K562 (cell line): ENCODE measurements at regions not wholly inside any gene's neighbourhood (a gene's known extent, or its start where the extent isn't known, plus 50 kb on each side); places are given as distances from the start of the nearest gene placed in this dataset.
"Not testable (repeated sequence)": the region's sequence is repeated elsewhere in the genome, so short reads cannot be mapped to it uniquely, and the experiment has no call there.

Experiments used
- ATAC-seq: fragments of 200-7000 bp; cut with Tn5 transposase; 3 replicates; pipeline ENCODE4 v1.9.1; 2020; ENCODE audit warnings: moderate library complexity
- BruUV-seq: library from RNA; stranded (reverse); fragments of 400-500 nt; replicated peaks from 2 replicates; lab custom pipeline; 2021; lab: Mats Ljungman, UMichigan
- CTCF ChIA-PET: fragments of 300-600 bp; formaldehyde crosslinking; extraction: SDS; loops from one replicate; lab custom pipeline; 2021; ENCODE audit warnings: low intra/inter-chr PET ratio; lab: Yijun Ruan, JAX
- POLR2A ChIA-PET: fragments of 300-600, 350-650 bp; sonication (Branson Sonifier 250); formaldehyde crosslinking; extraction: SDS; loops from one replicate; lab custom pipeline; 2021; ENCODE audit warnings: antibody characterized with exemption, inconsistent platforms; lab: Yijun Ruan, JAX
- DNase-seq, 4 experiments: peaks; one replicate each; pipeline versions ENCODE4 v3.0.0 to v3.0.0-alpha.2; 2011 to 2018; ENCODE audit warnings: low spot score in 3 of 4, mixed read lengths in 3 of 4; ENCODE audit errors: extremely low read depth in 1 of 4
- FAIRE-seq: peaks from 2 replicates; lab custom pipeline; 2011; peaks lifted over from hg19 to GRCh38; lab: Jason Lieb, UNC
- H2AFZ ChIP-seq: 2 replicates; pipeline ENCODE4 v1.6.0; 2011; ENCODE audit warnings: low read depth, low read length, control low read depth, inconsistent platforms
- H3K27ac ChIP-seq: fragments of 200-600 bp; 3 replicates; pipeline ENCODE4 v1.8.0; 2011; ENCODE audit warnings: low read depth, mild to moderate bottlenecking, control low read depth, inconsistent platforms, low read length, moderate library complexity, mixed read lengths; ENCODE audit errors: extremely low read depth
- H3K27me3 ChIP-seq, 2 experiments: fragments of 300-600 bp in 1 of 2; 2 replicates in 1 of 2; 3 replicates in 1 of 2; pipeline versions ENCODE4 v1.6.0 to v1.8.0; 2011; ENCODE audit warnings: inconsistent platforms in 2 of 2, low read length in 2 of 2, mild to moderate bottlenecking in 1 of 2, mixed read lengths in 1 of 2, moderate library complexity in 1 of 2; ENCODE audit not compliant: control insufficient read depth in 2 of 2, insufficient read depth in 2 of 2
- H3K36me3 ChIP-seq: fragments of 300-600 bp; 3 replicates; pipeline ENCODE4 v1.8.0; 2011; ENCODE audit warnings: mild to moderate bottlenecking, low read length, inconsistent platforms; ENCODE audit not compliant: control insufficient read depth, insufficient read depth
- H3K4me1 ChIP-seq, 2 experiments: fragments of 200-600 bp in 1 of 2; replicated peaks in 1 of 2; 2 replicates in 1 of 2; 3 replicates in 1 of 2; pipeline versions ENCODE4 v1.5.1 to v1.8.0; 2011; ENCODE audit warnings: inconsistent platforms in 2 of 2, low read length in 2 of 2, mild to moderate bottlenecking in 1 of 2, mixed read lengths in 1 of 2, moderate library complexity in 1 of 2; ENCODE audit not compliant: control insufficient read depth in 2 of 2, insufficient read depth in 2 of 2
- H3K4me2 ChIP-seq: 2 replicates; pipeline ENCODE4 v1.6.1; 2011; ENCODE audit warnings: low read length, control low read depth, inconsistent platforms, mixed read lengths; ENCODE audit not compliant: insufficient read depth
- H3K4me3 ChIP-seq: fragments of 200-600 bp; sonication (generic), shearing (Covaris generic); 2 replicates; pipeline ENCODE4 v1.5.1; 2016; ENCODE audit warnings: control low read depth, inconsistent platforms
- H3K79me2 ChIP-seq: fragments of 200-600 bp; 3 replicates; pipeline ENCODE4 v1.8.0; 2011; ENCODE audit warnings: low read length, inconsistent platforms; ENCODE audit not compliant: control insufficient read depth, insufficient read depth
- H3K9ac ChIP-seq, 2 experiments: 2 replicates each; pipeline versions ENCODE4 v1.6.0 to v1.6.1; 2011; ENCODE audit warnings: low read depth in 2 of 2, low read length in 2 of 2, control low read depth in 1 of 2, inconsistent platforms in 1 of 2, mild to moderate bottlenecking in 1 of 2, mixed read lengths in 1 of 2; ENCODE audit not compliant: insufficient read depth in 1 of 2
- H3K9me1 ChIP-seq: one replicate; pipeline ENCODE4 v1.6.0; 2011; ENCODE audit warnings: inconsistent platforms, mild to moderate bottlenecking, low read length, moderate library complexity; ENCODE audit not compliant: control insufficient read depth, insufficient read depth
- H3K9me3 ChIP-seq: replicated peaks from 2 replicates; pipeline ENCODE4 v1.5.1; 2011; ENCODE audit warnings: low read depth, low read length, inconsistent platforms; ENCODE audit not compliant: control insufficient read depth, insufficient read depth
- H4K20me1 ChIP-seq: replicated peaks from 2 replicates; pipeline ENCODE4 v1.6.1; 2011; ENCODE audit warnings: low read length, inconsistent platforms, mixed read lengths; ENCODE audit not compliant: control insufficient read depth, insufficient read depth
- ARID1B ChIP-seq: fragments of 450-650 bp; IDR thresholded peaks from 2 replicates; pipeline ENCODE4 v1.6.1; 2016; ENCODE audit warnings: antibody characterized with exemption, mild to moderate bottlenecking, inconsistent platforms
- CHD4 ChIP-seq: fragments of 200-600 bp; sonication (generic); IDR thresholded peaks from 3 replicates; pipeline ENCODE4 v1.6.1; 2012; ENCODE audit warnings: low read depth, mild to moderate bottlenecking, mixed read lengths, low read length, inconsistent platforms; ENCODE audit not compliant: insufficient read depth, insufficient replicate concordance, poor library complexity, severe bottlenecking
- ESRRB ChIP-seq: fragments of 250-450 bp; sonication (Bioruptor Pico); IDR thresholded peaks from 2 replicates; pipeline ENCODE4 v1.5.0; 2020; ENCODE audit warnings: mild to moderate bottlenecking, moderate library complexity, borderline replicate concordance
- KLF10 ChIP-seq: fragments of 250-450 bp; sonication (Bioruptor Pico); IDR thresholded peaks from 2 replicates; pipeline ENCODE4 v1.6.1; 2021; ENCODE audit warnings: matching md5 sums
- KLF16 ChIP-seq: IDR thresholded peaks from 2 replicates; pipeline ENCODE4 v1.6.1; 2016; ENCODE audit warnings: antibody characterized with exemption
- RBM25 ChIP-seq: fragments of 200-400 bp; formaldehyde crosslinking; IDR thresholded peaks from 2 replicates; pipeline ENCODE4 v1.6.1; 2018; ENCODE audit warnings: low read length, low read depth, moderate library complexity; ENCODE audit not compliant: severe bottlenecking
- RBM39 ChIP-seq: fragments of 200-400 bp; formaldehyde crosslinking; optimal IDR thresholded peaks from 2 replicates; pipeline ENCODE3; 2018; ENCODE audit warnings: low read depth, low read length
- SRSF7 ChIP-seq: fragments of 200-400 bp; formaldehyde crosslinking; optimal IDR thresholded peaks from 2 replicates; pipeline ENCODE3; 2017; ENCODE audit warnings: mild to moderate bottlenecking, low read depth, low read length
- ZNF431 ChIP-seq: sonication (generic); formaldehyde crosslinking; IDR thresholded peaks from 2 replicates; pipeline ENCODE4 v1.8.0; 2022; ENCODE audit warnings: mild to moderate bottlenecking, missing genetic modification reagents
- WGBS: fragments of 100-300 bp; shearing (Covaris generic); methylation state at CpG from one replicate; pipeline ENCODE4 v1.1.6; 2016; ENCODE audit warnings: low coverage, mixed read lengths; ENCODE audit not compliant: insufficient coverage; ENCODE audit errors: missing lambda C conversion rate; 5-methylcytosine and 5-hydroxymethylcytosine counted together
- in situ Hi-C: fragments of 300-500 bp; cut with MboI; formaldehyde crosslinking; loops from 4 replicates; pipeline ENCODE4 v1.15.0; 2018; ENCODE audit warnings: inconsistent platforms, mixed read lengths
- intact Hi-C: fragments of 100-400 bp; cut with micrococcal nuclease; formaldehyde crosslinking; loops from 2 replicates; pipeline ENCODE4 v1.14.2; 2022
- TF ChIP-seq, protein P1 (sequence below): sonication (generic); formaldehyde crosslinking; IDR thresholded peaks from 2 replicates; pipeline ENCODE4 v1.8.1; 2023; ENCODE audit warnings: mild to moderate bottlenecking, missing genetic modification reagents

DNA sequence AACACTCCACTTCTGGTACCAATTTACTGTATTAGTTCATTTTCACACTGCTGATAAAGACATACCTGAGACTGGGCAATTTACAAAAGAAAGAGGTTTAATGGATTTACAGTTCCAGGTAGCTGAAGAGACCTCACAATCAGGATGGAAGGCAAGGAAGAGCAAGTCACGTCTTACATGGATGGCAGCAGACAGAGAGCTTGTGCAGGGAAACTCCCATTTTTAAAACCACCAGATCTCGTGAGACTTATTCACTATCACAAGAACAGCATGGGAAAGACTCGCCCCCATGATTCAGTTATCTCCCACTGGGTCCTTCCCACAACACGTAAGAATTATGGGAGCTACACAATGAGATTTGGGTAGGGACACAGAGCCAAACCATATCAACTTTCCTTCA, 119.0 kb downstream of the ZIC4 start:
- CTCF ChIA-PET, intact Hi-C loops, FAIRE-seq, H3K79me2 ChIP-seq, H3K4me3 ChIP-seq, in situ Hi-C loops, DNase-seq, H4K20me1 ChIP-seq, H3K9me1 ChIP-seq, POLR2A ChIA-PET, H2AFZ ChIP-seq, H3K9me3 ChIP-seq, BruUV-seq, H3K4me2 ChIP-seq, H3K36me3 ChIP-seq, ATAC-seq, H3K9ac ChIP-seq, H3K27ac ChIP-seq, H3K4me1 ChIP-seq, H3K27me3 ChIP-seq: not testable (repeated sequence)
- WGBS, result 0% methylated on average over 4 of the region's 4 CpGs
- TF ChIP-seq ZNF431 (CRISPR knock-in tag), result peak; percentile 83

DNA sequence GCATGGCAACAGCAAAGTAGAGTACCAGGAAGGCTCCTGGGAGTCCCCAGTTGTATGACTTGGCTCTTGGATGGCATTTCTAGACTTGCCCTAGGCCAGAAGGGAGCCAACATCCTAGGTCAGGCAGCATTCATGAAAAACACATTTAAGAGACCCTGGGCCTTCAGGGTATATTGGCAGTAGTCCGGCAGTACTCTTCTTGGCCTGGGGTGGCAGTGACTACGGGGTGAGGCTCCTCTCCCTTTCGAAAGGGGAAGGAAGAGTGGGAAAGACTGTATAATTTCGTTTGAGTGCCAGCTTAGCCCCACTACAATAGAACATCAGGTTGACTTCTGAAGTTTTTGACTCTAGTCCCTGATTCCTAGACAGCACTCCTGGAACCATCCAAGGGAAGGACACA, 136.4 kb downstream of the ZIC4 start:
- Histone ChIP-seq H3K4me3 (no peak overlapping the region), H3K36me3 (no peaks in the 10 kb centered on the region), H3K4me2 (no peak overlapping the region), H3K27ac (no peak overlapping the region), H2AFZ (no peak overlapping the region), H3K9ac (no peak overlapping the region), H3K9me3 (no peaks in the 10 kb centered on the region), H4K20me1 (no peaks in the 10 kb centered on the region), H3K4me1 (no peaks in the 10 kb centered on the region), H3K9me1 (no peaks in the 10 kb centered on the region), H3K79me2 (no peaks in the 10 kb centered on the region), H3K27me3 (no peaks in the 10 kb centered on the region)
- FAIRE-seq (no peak), DNase-seq (no peak), ATAC-seq (no peak)
- TF ChIP-seq RBM25 (no peak), KLF16 (no peak), KLF10 (CRISPR knock-in tag) (no peak), SRSF7 (no peak), RBM39 (no peak), ARID1B (no peak), ESRRB (no peak), CHD4 (no peak)
- TF ChIP-seq, protein P1, sequence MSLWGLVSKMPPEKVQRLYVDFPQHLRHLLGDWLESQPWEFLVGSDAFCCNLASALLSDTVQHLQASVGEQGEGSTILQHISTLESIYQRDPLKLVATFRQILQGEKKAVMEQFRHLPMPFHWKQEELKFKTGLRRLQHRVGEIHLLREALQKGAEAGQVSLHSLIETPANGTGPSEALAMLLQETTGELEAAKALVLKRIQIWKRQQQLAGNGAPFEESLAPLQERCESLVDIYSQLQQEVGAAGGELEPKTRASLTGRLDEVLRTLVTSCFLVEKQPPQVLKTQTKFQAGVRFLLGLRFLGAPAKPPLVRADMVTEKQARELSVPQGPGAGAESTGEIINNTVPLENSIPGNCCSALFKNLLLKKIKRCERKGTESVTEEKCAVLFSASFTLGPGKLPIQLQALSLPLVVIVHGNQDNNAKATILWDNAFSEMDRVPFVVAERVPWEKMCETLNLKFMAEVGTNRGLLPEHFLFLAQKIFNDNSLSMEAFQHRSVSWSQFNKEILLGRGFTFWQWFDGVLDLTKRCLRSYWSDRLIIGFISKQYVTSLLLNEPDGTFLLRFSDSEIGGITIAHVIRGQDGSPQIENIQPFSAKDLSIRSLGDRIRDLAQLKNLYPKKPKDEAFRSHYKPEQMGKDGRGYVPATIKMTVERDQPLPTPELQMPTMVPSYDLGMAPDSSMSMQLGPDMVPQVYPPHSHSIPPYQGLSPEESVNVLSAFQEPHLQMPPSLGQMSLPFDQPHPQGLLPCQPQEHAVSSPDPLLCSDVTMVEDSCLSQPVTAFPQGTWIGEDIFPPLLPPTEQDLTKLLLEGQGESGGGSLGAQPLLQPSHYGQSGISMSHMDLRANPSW, result no peak
- BruUV-seq, result no TSS peak
- 0% methylated on average over 4 of the region's 4 CpGs for WGBS
- in situ Hi-C loops, result no loop called here
- POLR2A ChIA-PET, result no interaction called here
- intact Hi-C loops, result no loop called here
- CTCF ChIA-PET, result no interaction called here
